22Rv1 (cell line): ENCODE measurements at regions not wholly inside any gene's neighbourhood (a gene's known extent, or its start where the extent isn't known, plus 50 kb on each side); places are given as distances from the start of the nearest gene placed in this dataset.

Source experiments
- CTCF ChIP-seq: fragments of 450-650 bp; IDR thresholded peaks from 2 replicates; pipeline ENCODE4 v1.5.1; 2017; ENCODE audit warnings: mild to moderate bottlenecking
- ZFX ChIP-seq: fragments of 450-650 bp; IDR thresholded peaks from 2 replicates; pipeline ENCODE4 v1.6.1; 2017; ENCODE audit warnings: antibody characterized with exemption, borderline replicate concordance

DNA sequence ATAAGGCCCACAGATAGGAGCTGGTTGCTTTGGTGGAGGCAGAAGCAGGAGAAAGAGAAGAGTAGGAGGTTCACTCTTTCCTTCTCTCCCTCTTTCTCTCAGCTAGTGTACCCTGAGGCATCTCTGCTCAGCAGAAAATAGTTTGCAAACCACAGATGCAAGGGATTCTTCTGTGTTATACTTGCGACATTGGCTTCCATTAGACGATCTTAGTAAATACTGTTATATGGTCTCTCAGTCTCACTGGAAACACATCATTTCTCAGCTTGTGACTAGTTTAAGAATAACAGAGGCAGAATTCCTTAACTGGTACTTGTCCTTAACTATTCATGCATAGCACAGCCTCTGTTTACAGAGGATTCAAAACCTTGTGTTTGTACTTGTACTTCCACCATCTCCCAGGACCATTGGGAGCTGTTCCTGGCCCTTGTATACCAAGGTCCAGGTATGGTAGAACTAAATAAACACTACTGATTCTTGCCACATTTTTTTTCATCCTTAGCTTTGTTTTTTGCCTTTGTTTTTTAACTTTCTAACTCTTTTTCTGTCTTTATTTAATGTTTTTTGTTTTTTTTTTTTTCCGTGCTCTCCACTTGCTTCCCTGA, 218.2 kb downstream of the OTOR start:
- TF ChIP-seq CTCF (no peak), ZFX (no peak)
